ENCODE measurements at regions not wholly inside any gene's neighbourhood (a gene's known extent, or its start where the extent isn't known, plus 50 kb on each side); places are given as distances from the start of the nearest gene placed in this dataset.

- no peak for DNase-seq (ENCODE audit: low read depth)
- H3K4me3 ChIP-seq (ENCODE audit: low read depth, low read length) = no peak overlapping the region
- TF ChIP-seq CTCF (conservative IDR thresholded peaks at IDR 0.05; ENCODE audit: low read depth, low read length) = no peak
Observed at GRCh38 chr2:16039823-16040222, 99.5 kb downstream of the MYCN start.

DNA sequence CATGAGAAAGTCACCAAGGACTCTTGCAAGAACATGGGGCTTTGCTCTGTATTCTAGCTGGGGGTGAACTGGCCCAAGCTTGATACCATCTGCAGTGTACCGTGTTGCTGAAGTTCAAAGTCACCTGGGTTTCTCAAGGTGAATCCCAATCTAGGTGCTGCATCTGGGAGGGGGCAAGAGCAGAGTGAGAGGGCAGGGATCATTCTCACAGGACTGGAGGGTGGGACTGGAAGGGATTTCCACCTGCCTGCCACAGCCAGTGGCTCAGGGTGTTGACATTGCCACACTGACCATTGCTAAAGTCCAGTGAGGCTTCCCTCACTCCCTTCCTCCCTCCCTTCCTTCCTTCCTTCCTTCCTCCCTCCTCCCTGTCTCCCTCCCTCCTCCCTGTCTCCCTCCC, 98.7 kb downstream of the MYCN start:
- TF ChIP-seq CTCF (conservative IDR thresholded peaks at IDR 0.05; ENCODE audit: low read depth, low read length) = no peak

GRCh38 chr2:16038621-16039020, 98.3 kb downstream of the MYCN start:
- TF ChIP-seq CTCF (conservative IDR thresholded peaks at IDR 0.05; ENCODE audit: low read depth, low read length) = no peak
- no peak for DNase-seq (ENCODE audit: low read depth)
- no peak overlapping the region for H3K4me3 ChIP-seq (ENCODE audit: low read depth, low read length)

More for the DNA sequence above, 98.7 kb downstream of the MYCN start:
- no peak for DNase-seq (ENCODE audit: low read depth)
- no peak overlapping the region for H3K4me3 ChIP-seq (ENCODE audit: low read depth, low read length)

DNA sequence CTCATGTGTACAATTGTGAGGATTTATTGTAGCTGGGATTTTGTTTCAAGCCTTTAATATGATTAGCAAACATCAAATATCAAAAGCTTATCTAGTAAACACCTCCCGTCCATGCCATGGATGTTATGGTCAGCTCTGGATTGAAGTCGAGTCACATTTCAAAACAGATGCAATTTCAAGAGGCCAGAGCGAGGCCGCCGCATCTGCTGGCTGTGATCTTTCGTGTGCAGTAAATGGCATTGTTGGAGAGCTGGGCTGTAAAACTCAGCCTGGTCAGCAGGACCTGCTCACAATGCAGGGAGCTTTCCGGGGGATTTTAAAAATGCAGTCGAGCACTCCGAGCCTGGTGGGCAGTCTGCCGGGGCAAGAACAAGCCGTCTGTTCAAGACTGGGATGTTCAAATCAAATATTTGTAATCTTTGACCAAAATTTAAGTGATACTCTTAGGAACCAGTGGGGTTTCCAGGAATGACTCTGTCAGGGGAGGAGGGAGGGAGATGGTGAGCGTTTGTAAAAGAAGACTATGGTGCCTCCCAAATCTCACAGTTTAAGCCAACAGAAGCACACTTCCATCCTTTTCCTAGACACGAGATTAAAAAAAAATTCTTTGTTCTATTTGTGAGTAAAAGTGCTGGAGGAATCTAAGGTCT, 97.6 kb downstream of the MYCN start:
- no peak overlapping the region for H3K4me3 ChIP-seq (ENCODE audit: low read depth, low read length)
- DNase-seq (ENCODE audit: low read depth) = no peak
- TF ChIP-seq CTCF (conservative IDR thresholded peaks at IDR 0.05; ENCODE audit: low read depth, low read length) = no peak

GRCh38 chr2:16036951-16037350, 96.6 kb downstream of the MYCN start:
- TF ChIP-seq CTCF (conservative IDR thresholded peaks at IDR 0.05; ENCODE audit: low read depth, low read length) = no peak
- no peak overlapping the region for H3K4me3 ChIP-seq (ENCODE audit: low read depth, low read length)
- no peak for DNase-seq (ENCODE audit: low read depth)

GRCh38 chr2:16035747-16036745, 95.7 kb downstream of the MYCN start:
- H3K4me3 ChIP-seq (ENCODE audit: low read depth, low read length) = no peak overlapping the region
- no peak for DNase-seq (ENCODE audit: low read depth)

More at GRCh38 chr2:16035747-16036745, 95.7 kb downstream of the MYCN start:
- no peak for TF ChIP-seq CTCF (conservative IDR thresholded peaks at IDR 0.05; ENCODE audit: low read depth, low read length)

Data from choroid plexus epithelial cell (primary cell).